ENCODE measurements at regions not wholly inside any gene's neighbourhood (a gene's known extent, or its start where the extent isn't known, plus 50 kb on each side); places are given as distances from the start of the nearest gene placed in this dataset.

DNA sequence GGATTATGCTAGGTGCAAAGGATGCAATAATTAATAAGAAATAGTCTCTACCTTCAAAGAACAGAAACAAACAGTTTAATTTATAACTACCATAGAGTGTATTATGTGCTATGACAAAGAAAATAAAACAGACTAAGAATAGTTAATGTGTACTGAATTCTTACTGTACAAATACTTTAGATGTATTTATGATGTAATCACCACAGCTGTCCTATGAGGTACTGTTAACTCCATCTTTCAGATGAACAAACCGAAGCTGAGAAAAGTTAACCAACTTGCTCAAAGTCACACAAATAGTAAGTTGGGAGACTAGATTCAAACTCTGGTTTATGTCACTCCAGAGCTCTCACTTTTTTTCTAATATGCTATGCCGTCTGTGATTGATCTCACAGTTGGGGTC is 77.0 kb upstream of the FGGY start:
- Histone ChIP-seq H3K27ac (no peak overlapping the region), H3K9me3 (no peaks in the 10 kb centered on the region), H3K4me1 (ENCODE audit: insufficient read depth) (no peaks in the 10 kb centered on the region), H3K36me3 (no peaks in the 10 kb centered on the region), H3K4me3 (no peak overlapping the region), H3K27me3 (no peaks in the 10 kb centered on the region)
- intact Hi-C loops (cut with DNase I) = no loop called here
- WGBS, 3 donors = 85 to 96% (median 90%) methylated on average over 2 of the region's 2 CpGs
- DNase-seq = no peak
- TF ChIP-seq, protein P1, sequence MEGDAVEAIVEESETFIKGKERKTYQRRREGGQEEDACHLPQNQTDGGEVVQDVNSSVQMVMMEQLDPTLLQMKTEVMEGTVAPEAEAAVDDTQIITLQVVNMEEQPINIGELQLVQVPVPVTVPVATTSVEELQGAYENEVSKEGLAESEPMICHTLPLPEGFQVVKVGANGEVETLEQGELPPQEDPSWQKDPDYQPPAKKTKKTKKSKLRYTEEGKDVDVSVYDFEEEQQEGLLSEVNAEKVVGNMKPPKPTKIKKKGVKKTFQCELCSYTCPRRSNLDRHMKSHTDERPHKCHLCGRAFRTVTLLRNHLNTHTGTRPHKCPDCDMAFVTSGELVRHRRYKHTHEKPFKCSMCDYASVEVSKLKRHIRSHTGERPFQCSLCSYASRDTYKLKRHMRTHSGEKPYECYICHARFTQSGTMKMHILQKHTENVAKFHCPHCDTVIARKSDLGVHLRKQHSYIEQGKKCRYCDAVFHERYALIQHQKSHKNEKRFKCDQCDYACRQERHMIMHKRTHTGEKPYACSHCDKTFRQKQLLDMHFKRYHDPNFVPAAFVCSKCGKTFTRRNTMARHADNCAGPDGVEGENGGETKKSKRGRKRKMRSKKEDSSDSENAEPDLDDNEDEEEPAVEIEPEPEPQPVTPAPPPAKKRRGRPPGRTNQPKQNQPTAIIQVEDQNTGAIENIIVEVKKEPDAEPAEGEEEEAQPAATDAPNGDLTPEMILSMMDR (IDR thresholded peaks at IDR 0.05) = no peak
- TF ChIP-seq POLR2A (IDR thresholded peaks at IDR 0.05) (no peak), EP300 (IDR thresholded peaks at IDR 0.05) (no peak)

DNA sequence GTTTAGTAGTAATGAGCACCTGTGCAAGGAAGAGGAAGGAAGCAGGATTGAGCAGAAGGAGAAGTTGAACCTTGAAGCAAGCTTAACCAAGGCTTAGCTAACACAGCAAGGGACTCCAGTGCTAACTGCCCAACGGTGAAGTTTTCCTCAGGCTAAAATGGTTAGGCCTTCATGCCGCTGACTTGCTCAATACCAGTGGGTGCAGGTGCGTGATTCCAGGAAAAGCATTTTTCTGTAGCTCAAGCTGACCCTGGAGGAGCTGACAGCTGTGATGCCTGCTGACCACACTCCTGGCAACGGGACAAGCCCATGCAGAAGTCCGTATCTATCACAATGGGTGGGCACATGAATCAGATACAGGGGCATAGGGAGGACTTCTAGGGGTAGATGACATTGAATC is 76.5 kb upstream of the FGGY start:
- Histone ChIP-seq H3K9me3 (no peaks in the 10 kb centered on the region), H3K27me3 (no peaks in the 10 kb centered on the region), H3K4me1 (ENCODE audit: insufficient read depth) (no peaks in the 10 kb centered on the region), H3K4me3 (no peak overlapping the region), H3K36me3 (no peaks in the 10 kb centered on the region), H3K27ac (no peak overlapping the region)
- DNase-seq = no peak
- TF ChIP-seq, protein P1 (IDR thresholded peaks at IDR 0.05) = no peak
- TF ChIP-seq EP300 (IDR thresholded peaks at IDR 0.05) = no peak
- intact Hi-C loops (cut with DNase I) = no loop called here
- WGBS, 3 donors = 64 to 77% (median 70%) methylated on average over 5 of the region's 5 CpGs

DNA sequence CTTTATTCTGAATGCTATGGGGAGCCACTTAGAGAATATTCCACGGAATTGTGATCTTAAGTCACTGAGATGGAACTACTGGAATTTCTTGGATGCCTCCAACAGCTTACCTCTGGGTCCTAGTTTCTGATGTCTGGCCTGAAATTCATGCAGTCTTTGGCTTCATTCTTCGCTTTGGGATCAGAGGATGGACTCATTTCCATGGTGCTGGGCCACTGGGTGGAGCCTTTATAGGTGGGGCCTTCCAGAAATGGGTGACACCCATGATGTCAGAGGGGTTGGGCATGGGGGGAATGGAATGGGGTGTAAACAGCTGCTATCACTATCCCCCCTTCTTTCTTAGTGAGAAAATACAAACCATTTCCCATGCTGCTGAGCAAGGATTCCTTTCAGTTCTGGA is 73.7 kb upstream of the FGGY start:
- Histone ChIP-seq H3K9me3 (no peaks in the 10 kb centered on the region), H3K27ac (no peak overlapping the region), H3K4me3 (no peak overlapping the region), H3K27me3 (no peaks in the 10 kb centered on the region), H3K36me3 (no peaks in the 10 kb centered on the region), H3K4me1 (ENCODE audit: insufficient read depth) (no peaks in the 10 kb centered on the region)
- 63 to 81% (median 79%) methylated on average over 2 of the region's 2 CpGs for WGBS, 3 donors
- TF ChIP-seq, protein P1 (IDR thresholded peaks at IDR 0.05) = no peak
- TF ChIP-seq EP300 (IDR thresholded peaks at IDR 0.05) = no peak
- TF ChIP-seq POLR2A (IDR thresholded peaks at IDR 0.05) = no peak
- no peak for DNase-seq
- intact Hi-C loops (cut with DNase I) = no loop called here

DNA sequence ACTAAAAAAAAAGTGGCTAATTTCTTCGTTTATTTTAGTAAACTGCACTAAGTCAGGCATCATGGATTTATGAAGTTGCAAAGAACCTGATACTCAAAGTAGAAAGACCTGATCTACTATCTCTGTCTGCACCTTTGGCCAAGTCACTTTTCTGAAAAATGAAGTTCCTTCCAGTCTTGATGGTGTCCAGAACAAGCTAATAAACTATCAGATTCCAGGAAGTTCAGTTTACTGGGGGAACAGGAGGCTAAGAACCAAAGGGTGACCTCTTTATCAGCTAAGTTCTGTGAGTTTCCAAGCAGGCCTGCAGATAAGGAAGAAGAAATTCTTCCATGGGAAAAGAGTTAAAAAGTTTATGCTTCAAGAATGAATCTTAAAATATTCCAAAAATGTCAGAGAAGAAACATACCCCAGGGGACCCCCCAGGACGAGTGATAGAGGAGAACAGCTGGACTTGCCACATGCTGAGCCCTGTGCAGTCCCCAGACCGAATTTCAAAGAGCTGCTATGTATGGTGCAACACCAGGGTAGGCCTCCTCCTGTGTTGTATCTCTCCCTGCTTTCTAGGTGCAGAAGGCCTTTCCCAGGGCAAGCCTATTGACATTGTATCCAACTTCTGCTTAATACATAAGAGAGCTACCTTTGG is 72.8 kb upstream of the FGGY start:
- TF ChIP-seq POLR2A (IDR thresholded peaks at IDR 0.05) (no peak), EP300 (IDR thresholded peaks at IDR 0.05) (no peak)
- TF ChIP-seq, protein P1 (IDR thresholded peaks at IDR 0.05) = no peak
- no peak for DNase-seq
- intact Hi-C loops (cut with DNase I) = no loop called here
- H3K4me1 ChIP-seq (ENCODE audit: insufficient read depth) = no peaks in the 10 kb centered on the region
- no peak overlapping the region for H3K27ac ChIP-seq
- no peak overlapping the region for H3K4me3 ChIP-seq
- H3K36me3 ChIP-seq = no peaks in the 10 kb centered on the region
- WGBS, 3 donors = 29 to 43% (median 29%) methylated on average over 3 of the region's 3 CpGs
- H3K9me3 ChIP-seq = no peaks in the 10 kb centered on the region
- no peaks in the 10 kb centered on the region for H3K27me3 ChIP-seq

Data from ovary (tissue), 7 donors.